NB4 (cell line): ENCODE measurements at regions not wholly inside any gene's neighbourhood (a gene's known extent, or its start where the extent isn't known, plus 50 kb on each side); places are given as distances from the start of the nearest gene placed in this dataset.

Source experiments
- CTCF ChIP-seq: IDR thresholded peaks from one replicate; pipeline ENCODE4 v1.5.1; 2012; ENCODE audit warnings: low read depth, low read length
- MAX ChIP-seq: IDR thresholded peaks from 2 replicates; pipeline ENCODE4 v1.6.1; 2011; ENCODE audit warnings: low read depth, low read length
- MYC ChIP-seq: IDR thresholded peaks from 2 replicates; pipeline ENCODE4 v1.6.1; 2011; ENCODE audit warnings: low read depth, low read length
- POLR2A ChIP-seq: IDR thresholded peaks from 2 replicates; pipeline ENCODE4 v1.6.1; 2011; ENCODE audit warnings: mild to moderate bottlenecking; ENCODE audit not compliant: insufficient read length; ENCODE audit errors: extremely low read depth

GRCh38 chr6:132168961-132169360, 217.8 kb upstream of the CCN2 start:
- TF ChIP-seq MYC = no peak
- no peak for TF ChIP-seq CTCF
- TF ChIP-seq MAX = no peak
- TF ChIP-seq POLR2A = no peak
